ENCODE measurements at regions not wholly inside any gene's neighbourhood (a gene's known extent, or its start where the extent isn't known, plus 50 kb on each side); places are given as distances from the start of the nearest gene placed in this dataset.

DNA sequence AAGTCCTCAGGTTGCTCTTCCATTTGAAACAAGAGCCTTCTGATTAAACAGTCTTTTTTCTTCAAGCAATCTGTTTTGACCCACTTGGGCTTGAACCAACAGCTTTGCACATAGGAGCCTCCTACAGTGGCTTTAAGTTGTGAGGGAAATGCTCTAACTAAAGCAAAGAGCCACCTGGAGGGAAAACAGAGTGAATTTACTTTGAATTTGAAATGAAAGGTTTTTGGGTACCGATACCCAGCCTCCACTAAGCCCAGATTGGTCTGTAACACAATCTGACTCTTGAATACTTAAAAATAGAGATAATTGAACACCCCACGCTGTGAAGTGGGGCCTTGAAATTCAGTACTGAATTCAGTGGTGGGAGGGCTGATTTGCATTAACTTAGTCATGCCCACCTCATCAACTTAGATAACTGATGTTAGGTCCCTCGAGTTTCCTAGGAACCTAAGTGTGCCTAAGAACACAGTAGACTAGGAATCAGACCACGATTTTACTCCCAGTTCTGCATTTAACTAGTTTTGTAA is 56.3 kb upstream of the ACVR1C start:
- TF ChIP-seq CTCF (conservative IDR thresholded peaks at IDR 0.05 in 1 of 2, IDR thresholded peaks at IDR 0.05 in 1 of 2; ENCODE audit: low read depth in 1 of 2, low read length in 2 of 2) (no peak), EZH2 (IDR thresholded peaks at IDR 0.05; ENCODE audit: low read length, missing control alignments) (no peak)

All from fibroblast of lung (primary cell).